Activated T-cell treated with anti-CD3 and anti-CD28 coated beads, Interleukin-2, amount 50 U/mL, for 72 hours (primary cell): ENCODE measurements at regions not wholly inside any gene's neighbourhood (a gene's known extent, or its start where the extent isn't known, plus 50 kb on each side); places are given as distances from the start of the nearest gene placed in this dataset.

Experiments used
- ATAC-seq, 2 donors: fragments of 150-1000 bp; cut with Tn5 transposase; replicated peaks in 1 of 2; 2 replicates each; pipeline ENCODE4 v1.10.0; 2021; ENCODE audit warnings: moderate library complexity in 2 of 2, mild to moderate bottlenecking in 1 of 2
- DNase-seq, 2 donors: peaks; one replicate each; pipeline ENCODE4 v3.0.0; 2021 to 2022; ENCODE audit warnings: mixed read lengths in 1 of 2
- H3K27ac Mint-ChIP-seq: one replicate; pipeline ENCODE4 v1.8.0; 2022; ENCODE audit warnings: mild to moderate bottlenecking, moderate library complexity, mixed read lengths
- H3K27me3 Mint-ChIP-seq: one replicate; pipeline ENCODE4 v1.8.0; 2022; ENCODE audit warnings: low read depth, mixed read lengths
- H3K36me3 Mint-ChIP-seq, 2 donors: one replicate each; pipeline ENCODE4 v1.8.0; 2022; ENCODE audit warnings: mixed read lengths in 2 of 2, mild to moderate bottlenecking in 1 of 2; ENCODE audit not compliant: insufficient read depth in 2 of 2
- H3K4me1 Mint-ChIP-seq: one replicate; pipeline ENCODE4 v1.8.0; 2022; ENCODE audit warnings: low read depth, mixed read lengths
- H3K4me3 Mint-ChIP-seq, 2 donors: one replicate each; pipeline ENCODE4 v1.8.0; 2022; ENCODE audit warnings: mild to moderate bottlenecking in 2 of 2, mixed read lengths in 2 of 2, moderate library complexity in 2 of 2
- H3K9me3 Mint-ChIP-seq, 2 donors: one replicate each; pipeline ENCODE4 v1.8.0; 2022; ENCODE audit warnings: mixed read lengths in 2 of 2

DNA sequence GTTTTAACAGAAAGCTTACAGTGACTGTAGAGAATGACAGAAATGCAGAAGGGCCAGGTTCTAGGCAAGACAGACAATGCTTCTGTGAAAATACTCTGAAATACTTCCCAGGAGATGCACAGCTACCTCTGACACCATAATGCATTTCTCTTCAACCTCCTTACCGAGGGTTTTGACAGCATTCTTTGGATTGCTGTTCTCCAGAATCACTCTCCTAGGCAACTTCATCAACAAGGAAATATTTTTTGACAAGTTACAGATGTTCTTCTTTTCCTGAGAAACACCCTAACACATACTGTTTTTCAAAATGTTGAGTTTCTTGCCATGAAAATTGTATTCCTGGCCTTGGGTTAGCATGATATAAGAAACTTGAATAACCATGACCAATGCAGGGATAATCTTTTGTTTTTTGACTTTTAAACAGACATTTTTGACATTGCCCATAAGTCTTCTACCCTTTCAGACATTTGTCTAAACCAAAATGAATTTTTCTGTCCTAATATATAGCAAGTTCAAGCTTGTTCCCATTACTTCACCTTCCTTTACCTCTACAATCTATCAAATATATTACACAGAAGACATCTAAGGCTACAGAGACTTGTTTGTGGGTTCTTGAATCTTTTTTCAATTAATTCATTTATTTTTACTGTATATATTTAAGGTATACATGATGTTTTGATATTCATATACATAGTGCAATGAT lies 108.1 kb downstream of the CCDC34 start:
- ATAC-seq = no peak
- H3K36me3 Mint-ChIP-seq = peaks cover 0 to 1% of the 10 kb centered on the region in 2 donors
- H3K27ac Mint-ChIP-seq = no peak overlapping the region
- no peak for DNase-seq
- H3K27me3 Mint-ChIP-seq = peaks cover 19% of the 10 kb centered on the region
- H3K4me3 Mint-ChIP-seq = no peak overlapping the region
- peaks cover 3 to 4% of the 10 kb centered on the region in 2 donors for H3K9me3 Mint-ChIP-seq
- no peaks in the 10 kb centered on the region for H3K4me1 Mint-ChIP-seq

DNA sequence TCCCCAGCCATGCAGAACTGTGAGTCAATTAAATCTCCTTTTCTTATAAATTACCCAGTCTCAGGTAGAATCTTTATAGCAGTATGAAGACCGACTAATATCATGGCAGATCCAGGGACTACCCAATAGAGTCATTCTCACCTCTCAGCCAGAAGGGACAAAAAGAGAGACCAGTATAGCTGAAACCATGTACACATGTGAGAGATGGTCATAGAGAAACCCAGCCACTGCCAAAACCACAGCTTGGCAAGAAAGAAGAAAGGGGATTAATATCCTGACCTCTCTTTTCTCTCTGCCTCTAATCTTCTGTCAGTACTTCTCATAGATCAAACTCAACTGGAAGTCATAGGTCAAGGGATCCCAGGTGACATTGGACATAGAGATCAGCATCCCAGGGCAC lies 109.8 kb downstream of the CCDC34 start:
- Mint-ChIP-seq H3K36me3 (peaks cover 0 to 1% of the 10 kb centered on the region in 2 donors), H3K4me3 (no peak overlapping the region), H3K27ac (no peak overlapping the region), H3K4me1 (no peaks in the 10 kb centered on the region), H3K9me3 (peaks cover 3 to 4% of the 10 kb centered on the region in 2 donors), H3K27me3 (peaks cover 19% of the 10 kb centered on the region)
- ATAC-seq = no peak
- no peak for DNase-seq

DNA sequence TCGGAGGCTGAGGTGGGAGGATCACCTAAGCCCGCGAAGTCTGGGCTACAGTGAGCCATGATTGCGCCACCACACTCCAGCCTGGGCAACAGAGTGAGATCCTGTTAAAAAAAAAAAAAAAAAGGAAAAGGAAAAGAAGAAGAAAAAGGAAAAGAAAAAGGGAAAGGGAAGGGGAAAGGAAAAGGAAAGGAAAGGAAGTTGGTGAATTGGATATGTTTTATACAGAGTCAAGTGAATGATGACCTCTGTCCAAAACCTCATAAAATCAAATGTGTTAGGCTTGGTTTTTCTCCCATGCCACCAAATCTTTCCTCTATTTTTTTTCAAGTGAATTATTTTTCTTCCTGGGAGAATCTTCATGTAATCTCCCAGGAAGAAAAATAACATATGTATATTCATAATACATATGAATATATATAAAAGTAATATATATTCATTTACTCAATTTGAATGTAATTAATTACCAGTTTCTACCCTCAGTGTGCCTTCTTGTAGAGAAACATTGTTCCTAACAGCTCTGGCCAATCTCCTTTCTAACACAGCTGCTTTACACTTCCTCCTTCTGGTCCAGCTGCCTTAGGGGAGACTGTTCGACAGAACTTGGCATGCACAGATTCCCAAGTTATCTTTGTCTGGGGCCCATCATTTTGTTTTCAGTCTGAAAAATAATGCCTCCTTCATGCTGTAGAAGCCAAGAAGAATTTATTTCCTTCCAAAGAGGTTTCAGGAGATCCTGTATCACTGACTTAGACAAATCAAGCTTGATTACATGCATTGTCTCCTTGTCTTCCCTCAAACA lies 111.9 kb downstream of the CCDC34 start:
- Mint-ChIP-seq H3K9me3 (no peaks in the 10 kb centered on the region), H3K27me3 (peaks cover 6% of the 10 kb centered on the region), H3K36me3 (peaks cover 0 to 1% of the 10 kb centered on the region in 2 donors), H3K4me3 (no peak overlapping the region), H3K27ac (no peak overlapping the region), H3K4me1 (no peaks in the 10 kb centered on the region)
- no peak for DNase-seq
- no peak for ATAC-seq

DNA sequence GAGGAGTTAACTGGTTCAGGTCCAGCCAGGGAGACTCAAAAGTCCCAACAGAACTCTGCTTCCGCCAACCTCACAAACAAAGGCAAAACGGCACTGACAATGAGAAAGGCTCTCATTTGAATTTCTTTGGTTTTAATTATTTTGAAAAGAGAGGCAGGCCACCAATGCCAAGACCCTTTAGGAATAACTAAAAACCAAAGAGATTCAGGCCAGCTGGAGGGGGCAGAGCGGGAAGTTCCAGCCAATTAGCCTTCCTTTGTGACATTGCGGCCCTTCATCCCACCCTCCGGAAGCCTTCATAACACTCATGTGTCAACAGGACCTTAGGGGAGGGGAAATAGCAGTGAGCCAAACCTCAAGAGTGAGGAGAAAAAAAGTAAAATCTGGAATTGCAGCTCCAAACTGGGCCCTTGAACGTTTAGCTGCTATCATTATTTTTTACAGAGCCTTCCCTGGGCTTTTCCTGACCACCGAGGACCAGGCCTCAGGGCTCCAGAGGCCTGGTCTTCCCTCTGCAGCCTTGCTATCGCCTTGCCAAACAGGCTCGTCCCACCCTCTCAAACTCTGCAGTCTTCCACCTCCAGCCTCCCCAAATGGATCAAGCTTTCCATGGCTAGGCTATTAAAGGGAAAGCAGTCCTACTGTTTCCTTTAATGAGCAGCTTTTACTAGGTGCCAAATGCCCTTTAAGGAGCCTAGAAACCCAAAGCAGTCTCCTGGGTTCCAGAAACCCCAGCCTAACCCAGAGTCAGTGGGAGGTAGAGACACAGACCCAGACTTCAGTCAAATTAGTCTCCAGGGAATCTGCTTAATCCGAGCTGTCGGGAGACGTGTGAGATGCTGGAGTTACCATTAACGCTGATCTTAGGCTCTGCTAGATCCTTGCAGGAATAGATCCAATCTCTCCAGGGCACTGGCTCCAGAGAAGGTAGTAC lies 114.2 kb downstream of the CCDC34 start:
- Mint-ChIP-seq H3K4me1 (no peaks in the 10 kb centered on the region), H3K27me3 (no peaks in the 10 kb centered on the region), H3K9me3 (no peaks in the 10 kb centered on the region), H3K4me3 (no peak overlapping the region), H3K27ac (no peak overlapping the region), H3K36me3 (no peaks in the 10 kb centered on the region)
- ATAC-seq = no peak
- no peak for DNase-seq

DNA sequence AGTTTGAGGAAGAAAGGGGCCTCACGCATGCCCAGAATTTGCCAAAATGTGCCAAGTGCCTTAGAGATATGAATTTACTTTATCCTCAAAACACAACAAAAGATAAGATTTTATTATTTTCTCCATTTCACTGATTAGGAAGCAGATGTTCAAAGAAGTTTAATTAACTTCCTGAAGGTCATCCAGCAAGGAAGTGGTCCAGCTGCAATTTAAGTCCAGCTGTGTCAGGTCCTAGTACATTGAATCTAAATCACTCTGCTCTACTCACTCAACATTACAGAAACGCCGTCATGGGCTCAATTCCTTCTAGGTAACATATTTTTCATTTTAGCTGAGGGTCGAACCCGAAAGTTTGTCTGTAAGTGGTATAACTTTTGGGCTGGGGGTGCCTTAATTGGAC lies 115.4 kb downstream of the CCDC34 start:
- H3K4me1 Mint-ChIP-seq = no peaks in the 10 kb centered on the region
- no peaks in the 10 kb centered on the region for H3K36me3 Mint-ChIP-seq
- DNase-seq = no peak
- H3K27me3 Mint-ChIP-seq = no peaks in the 10 kb centered on the region
- no peak overlapping the region for H3K4me3 Mint-ChIP-seq
- H3K27ac Mint-ChIP-seq = no peak overlapping the region
- no peaks in the 10 kb centered on the region for H3K9me3 Mint-ChIP-seq
- ATAC-seq = no peak

DNA sequence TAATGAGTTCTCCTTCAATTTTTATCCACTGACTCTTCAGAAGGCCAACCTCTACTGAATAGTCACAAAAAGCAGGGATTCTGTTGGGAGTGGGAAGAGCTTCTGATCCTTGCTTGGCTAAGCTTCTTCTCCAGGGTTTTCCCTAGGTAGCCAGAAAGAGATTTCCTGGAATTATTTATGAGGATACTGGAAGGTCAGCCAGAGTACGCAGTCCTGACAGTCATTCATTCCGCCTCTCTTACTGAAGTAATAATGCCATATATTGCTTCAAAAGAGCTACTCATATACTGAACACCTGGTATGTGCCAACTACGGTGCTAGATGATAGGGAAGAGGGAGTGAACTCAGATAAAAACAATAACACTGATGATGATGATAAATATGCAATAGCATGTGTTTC lies 116.1 kb downstream of the CCDC34 start:
- no peaks in the 10 kb centered on the region for H3K36me3 Mint-ChIP-seq
- ATAC-seq (no peak), DNase-seq (no peak)
- no peaks in the 10 kb centered on the region for H3K9me3 Mint-ChIP-seq
- H3K27ac Mint-ChIP-seq = no peak overlapping the region
- H3K4me3 Mint-ChIP-seq = no peak overlapping the region
- no peaks in the 10 kb centered on the region for H3K4me1 Mint-ChIP-seq
- H3K27me3 Mint-ChIP-seq = no peaks in the 10 kb centered on the region

DNA sequence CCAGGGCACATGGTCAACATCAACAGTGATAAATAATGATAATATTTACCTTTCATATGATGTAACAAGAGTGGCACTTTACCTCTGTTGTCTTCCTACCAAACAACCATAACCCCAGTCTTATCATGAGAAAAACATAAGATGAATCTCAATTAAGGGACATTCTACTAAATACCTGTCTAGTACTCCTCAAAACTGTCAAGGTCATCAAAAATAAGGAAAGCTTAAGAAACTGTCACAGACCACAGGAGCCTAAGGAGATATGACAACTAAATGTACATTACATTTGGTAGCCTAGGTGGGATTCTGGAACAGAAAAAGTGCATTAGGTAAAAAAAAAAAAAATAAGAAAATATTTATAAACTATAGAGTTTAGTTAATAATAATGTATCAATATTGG lies 118.1 kb downstream of the CCDC34 start:
- no peak for DNase-seq
- Mint-ChIP-seq H3K27ac (no peak overlapping the region), H3K4me3 (no peak overlapping the region), H3K4me1 (no peaks in the 10 kb centered on the region), H3K27me3 (no peaks in the 10 kb centered on the region), H3K36me3 (no peaks in the 10 kb centered on the region), H3K9me3 (no peaks in the 10 kb centered on the region)
- no peak for ATAC-seq

DNA sequence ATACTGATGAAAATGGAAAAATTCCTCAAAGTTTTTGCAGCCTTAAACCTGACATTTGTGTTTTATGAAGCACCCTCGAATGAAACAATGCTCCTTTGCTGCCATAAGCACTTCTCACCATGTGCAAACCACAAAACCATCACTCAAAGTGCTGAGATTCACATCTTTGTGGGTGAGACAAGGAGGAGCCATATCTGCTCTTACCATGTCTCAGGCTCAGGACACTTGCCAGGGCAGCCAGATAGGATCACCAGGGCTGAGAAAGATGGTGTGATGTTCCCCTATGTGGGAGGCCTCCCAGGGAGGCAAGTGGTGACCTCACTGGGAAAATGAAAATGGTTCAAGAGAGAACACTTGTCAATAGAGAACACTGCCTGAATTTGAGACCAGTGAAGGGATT lies 120.4 kb downstream of the CCDC34 start:
- H3K4me1 Mint-ChIP-seq = no peaks in the 10 kb centered on the region
- H3K4me3 Mint-ChIP-seq = no peak overlapping the region
- H3K27me3 Mint-ChIP-seq = no peaks in the 10 kb centered on the region
- no peak for DNase-seq
- no peaks in the 10 kb centered on the region for H3K9me3 Mint-ChIP-seq
- H3K27ac Mint-ChIP-seq = no peak overlapping the region
- no peak for ATAC-seq
- H3K36me3 Mint-ChIP-seq = no peaks in the 10 kb centered on the region

DNA sequence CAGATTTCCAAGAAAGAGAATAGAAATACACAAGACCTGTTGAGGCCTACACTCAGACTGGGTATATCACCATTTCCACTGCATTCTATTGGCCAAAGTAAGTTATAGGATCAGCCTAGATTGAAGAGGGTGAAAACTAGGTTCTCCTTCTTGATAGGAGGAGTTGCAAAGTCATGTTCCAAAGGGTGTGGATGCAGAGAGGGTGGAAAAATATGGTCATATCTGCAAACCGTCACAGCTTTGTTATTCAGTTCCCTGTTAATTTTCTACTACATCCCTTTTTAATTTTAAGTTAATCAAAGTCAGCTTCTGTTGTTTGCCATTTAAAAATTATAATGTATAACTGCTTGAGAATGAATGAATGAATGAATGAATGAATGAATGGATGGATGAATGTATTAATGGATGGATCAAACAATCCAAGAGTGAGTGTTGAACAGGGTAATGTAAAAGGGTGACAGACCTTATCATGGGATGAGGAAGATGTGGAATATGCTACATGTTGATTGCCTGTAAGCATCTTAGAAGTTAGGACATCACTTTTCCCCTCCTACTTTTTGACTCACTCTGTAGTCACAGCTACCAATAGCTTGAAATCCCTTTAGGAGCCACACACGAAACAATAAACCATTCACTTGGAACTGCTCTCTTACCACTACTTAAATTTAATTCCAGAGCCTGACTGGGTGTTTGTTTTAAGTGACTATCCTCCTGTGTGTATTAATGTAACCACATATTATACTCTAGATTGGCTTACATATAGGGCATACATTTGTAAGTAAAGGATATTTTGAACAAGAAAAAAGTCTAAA lies 121.5 kb downstream of the CCDC34 start:
- Mint-ChIP-seq H3K9me3 (no peaks in the 10 kb centered on the region), H3K27me3 (no peaks in the 10 kb centered on the region), H3K36me3 (no peaks in the 10 kb centered on the region), H3K4me3 (no peak overlapping the region), H3K4me1 (no peaks in the 10 kb centered on the region), H3K27ac (no peak overlapping the region)
- DNase-seq = no peak
- no peak for ATAC-seq

DNA sequence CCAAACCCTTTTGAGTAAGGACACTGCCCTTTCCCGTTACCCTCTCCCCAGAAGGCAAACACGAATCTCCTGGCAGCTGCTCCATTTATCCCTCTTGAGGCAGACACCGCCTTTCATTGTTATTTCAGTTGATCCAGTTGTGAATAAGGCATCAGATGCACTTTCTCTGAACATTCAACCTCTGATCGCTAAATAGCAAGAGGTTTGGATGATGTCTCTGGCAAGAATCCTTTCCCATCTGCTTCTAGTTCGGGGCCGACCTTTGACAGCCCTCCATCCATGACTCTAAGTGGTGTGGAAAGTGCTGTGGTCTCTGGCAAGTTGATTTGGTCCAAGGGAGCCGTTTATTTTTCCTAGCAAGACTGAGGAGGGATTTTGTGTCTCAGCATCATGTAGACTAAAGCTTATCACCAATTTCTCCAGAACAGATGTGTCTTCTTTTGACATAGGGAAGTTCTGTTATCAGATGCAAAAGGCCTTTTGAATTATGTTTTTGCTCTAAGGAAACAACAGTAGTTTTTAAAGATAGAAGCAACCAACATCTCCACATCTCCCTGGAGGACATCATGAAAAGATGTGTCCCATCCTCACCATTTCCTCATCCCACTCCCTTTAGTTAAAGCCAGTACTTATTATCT lies 123.6 kb downstream of the CCDC34 start:
- no peaks in the 10 kb centered on the region for H3K36me3 Mint-ChIP-seq
- ATAC-seq (no peak), DNase-seq (no peak)
- H3K27me3 Mint-ChIP-seq = no peaks in the 10 kb centered on the region
- no peaks in the 10 kb centered on the region for H3K9me3 Mint-ChIP-seq
- no peak overlapping the region for H3K27ac Mint-ChIP-seq
- no peak overlapping the region for H3K4me3 Mint-ChIP-seq
- no peaks in the 10 kb centered on the region for H3K4me1 Mint-ChIP-seq

DNA sequence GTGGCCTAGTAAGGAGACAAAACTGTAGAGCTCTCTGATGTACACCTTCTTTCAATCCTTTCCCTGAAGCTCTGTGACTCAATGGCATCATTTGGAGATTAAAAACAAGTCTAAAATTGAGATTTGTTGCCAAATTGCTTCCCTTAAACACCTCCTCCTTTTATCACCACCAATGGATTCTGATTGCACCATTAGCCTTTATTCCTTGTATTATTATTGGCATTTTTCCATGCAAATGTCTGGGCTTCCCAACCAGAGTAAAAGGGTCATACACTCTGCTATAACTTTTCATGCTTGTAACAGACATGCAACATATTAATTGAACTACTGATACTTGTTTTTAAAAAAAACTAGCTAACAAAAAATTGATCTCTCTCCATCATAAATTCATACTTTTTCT lies 124.2 kb downstream of the CCDC34 start:
- ATAC-seq (no peak), DNase-seq (no peak)
- no peaks in the 10 kb centered on the region for H3K36me3 Mint-ChIP-seq
- no peaks in the 10 kb centered on the region for H3K9me3 Mint-ChIP-seq
- no peaks in the 10 kb centered on the region for H3K4me1 Mint-ChIP-seq
- H3K4me3 Mint-ChIP-seq = no peak overlapping the region
- no peak overlapping the region for H3K27ac Mint-ChIP-seq
- no peaks in the 10 kb centered on the region for H3K27me3 Mint-ChIP-seq

DNA sequence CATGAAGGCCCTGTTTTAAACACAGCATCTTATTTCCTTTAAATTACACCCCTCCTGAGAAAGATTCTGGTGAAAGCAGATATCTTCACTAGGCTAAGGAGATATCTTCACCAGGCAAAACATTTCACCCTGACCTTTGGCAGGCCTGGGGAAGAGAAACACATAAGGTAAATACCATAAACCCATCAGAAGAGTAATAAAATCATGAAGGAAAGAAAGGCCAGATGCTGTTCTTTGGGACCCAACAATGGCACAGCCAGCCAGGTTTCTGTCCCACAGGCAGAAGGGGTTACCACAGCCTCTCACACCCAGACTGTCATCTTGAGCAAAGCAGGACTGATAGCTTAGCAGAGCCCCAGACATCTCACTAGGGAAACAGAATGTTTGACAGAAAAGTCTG lies 125.4 kb downstream of the CCDC34 start:
- Mint-ChIP-seq H3K9me3 (no peaks in the 10 kb centered on the region), H3K27me3 (no peaks in the 10 kb centered on the region), H3K4me1 (no peaks in the 10 kb centered on the region), H3K36me3 (no peaks in the 10 kb centered on the region), H3K27ac (no peak overlapping the region), H3K4me3 (no peak overlapping the region)
- no peak for DNase-seq
- no peak for ATAC-seq
